Fibroblast of skin of back (primary cell): ENCODE measurements at regions not wholly inside any gene's neighbourhood (a gene's known extent, or its start where the extent isn't known, plus 50 kb on each side); places are given as distances from the start of the nearest gene placed in this dataset.
"Not testable (repeated sequence)": the region's sequence is repeated elsewhere in the genome, so short reads cannot be mapped to it uniquely, and the experiment has no call there.

Source experiments
- DNase-seq: peaks from one replicate; pipeline ENCODE4 v3.0.0-alpha.2; 2013

GRCh38 chr10:55742487-55742886 is 618.6 kb downstream of the ZWINT start:
- DNase-seq, result no peak

DNA sequence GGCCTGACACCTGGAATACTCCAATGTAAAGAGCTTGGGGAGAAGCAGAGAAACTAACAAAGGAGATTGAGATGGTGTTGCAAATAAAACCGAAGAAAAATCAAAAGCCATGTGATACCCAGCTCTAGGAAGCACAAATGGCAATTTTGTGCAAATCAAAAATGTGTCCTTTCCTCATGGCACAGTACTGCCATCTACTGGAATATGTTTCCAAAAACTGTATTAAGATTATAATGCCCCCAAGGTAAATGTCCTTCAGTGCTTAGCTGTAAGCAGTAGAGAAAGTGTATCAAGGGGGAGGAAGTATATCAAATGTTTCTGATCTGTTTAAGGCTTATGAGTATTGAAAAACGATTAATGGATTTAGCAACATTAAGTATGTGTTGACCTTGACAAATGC is 620.3 kb downstream of the ZWINT start:
- DNase-seq, result peak; percentile 6

GRCh38 chr10:55740110-55740509 is 620.9 kb downstream of the ZWINT start:
- no peak for DNase-seq

DNA sequence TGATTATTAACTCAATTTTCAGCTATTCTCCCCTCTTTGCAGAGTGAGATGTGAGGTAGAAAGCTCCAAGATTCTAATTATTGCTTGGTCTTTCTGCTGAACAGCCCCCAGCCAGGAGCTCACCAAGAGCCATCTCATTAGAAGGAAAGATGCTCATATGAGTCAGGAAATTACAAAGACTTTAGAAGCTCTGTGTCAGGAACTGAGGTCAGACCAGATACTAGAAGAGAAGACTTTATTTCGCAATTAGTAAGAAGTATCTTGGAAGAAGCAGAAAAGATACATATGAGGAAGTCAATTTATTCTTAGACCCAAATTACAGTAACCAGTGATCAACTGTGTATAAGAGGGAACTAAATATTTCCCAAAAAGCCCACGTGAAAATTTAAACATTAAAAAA is 626.9 kb downstream of the ZWINT start:
- DNase-seq, result no peak

DNA sequence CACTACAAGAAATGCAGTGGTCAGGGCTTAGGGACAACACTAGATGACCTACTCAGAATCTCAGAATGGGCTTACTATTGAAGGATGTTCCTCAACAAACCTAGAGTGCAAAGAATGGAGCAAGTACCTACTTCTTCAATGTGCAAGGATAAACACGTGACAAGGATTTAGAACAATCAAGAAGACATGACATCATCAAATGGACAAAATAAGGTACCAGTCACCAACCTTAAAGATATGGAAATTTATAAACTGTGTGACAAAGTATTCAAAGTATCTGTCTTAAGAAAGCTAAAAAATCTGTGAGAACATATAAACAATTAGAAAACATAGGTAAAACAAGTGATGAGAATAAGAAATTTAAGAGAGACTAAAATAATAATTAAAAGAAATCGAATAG is 656.1 kb downstream of the ZWINT start:
- no peak for DNase-seq

DNA sequence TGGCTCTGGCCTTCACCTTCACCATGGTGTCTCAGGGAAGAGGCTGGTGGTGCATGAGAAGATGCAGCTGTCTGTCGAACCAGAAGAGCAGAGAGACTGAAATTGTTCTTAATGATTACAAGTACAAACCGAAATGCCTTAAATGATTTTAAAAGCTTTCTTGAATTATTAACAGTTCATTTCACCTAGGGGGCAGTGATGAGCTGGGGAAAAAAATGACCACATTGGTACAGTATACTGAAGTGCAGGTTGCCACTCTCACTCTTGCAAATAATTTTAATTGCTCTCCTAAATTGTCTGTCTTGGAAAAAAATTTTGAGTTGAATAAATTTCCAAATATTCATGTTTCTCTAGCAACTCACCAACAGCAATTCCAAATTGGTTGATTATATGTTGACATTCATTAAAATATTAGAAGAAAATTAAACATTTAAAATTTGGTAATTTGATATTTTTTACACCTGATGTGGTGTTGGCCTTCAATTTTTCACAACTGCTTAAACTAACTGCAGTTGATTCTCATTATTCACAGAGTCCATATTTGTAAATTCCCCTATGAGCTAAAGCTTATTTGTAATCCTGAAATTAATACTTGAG is 692.6 kb downstream of the ZWINT start:
- DNase-seq, result no peak

GRCh38 chr10:55653531-55653930 is 707.5 kb downstream of the ZWINT start:
- DNase-seq, result no peak

DNA sequence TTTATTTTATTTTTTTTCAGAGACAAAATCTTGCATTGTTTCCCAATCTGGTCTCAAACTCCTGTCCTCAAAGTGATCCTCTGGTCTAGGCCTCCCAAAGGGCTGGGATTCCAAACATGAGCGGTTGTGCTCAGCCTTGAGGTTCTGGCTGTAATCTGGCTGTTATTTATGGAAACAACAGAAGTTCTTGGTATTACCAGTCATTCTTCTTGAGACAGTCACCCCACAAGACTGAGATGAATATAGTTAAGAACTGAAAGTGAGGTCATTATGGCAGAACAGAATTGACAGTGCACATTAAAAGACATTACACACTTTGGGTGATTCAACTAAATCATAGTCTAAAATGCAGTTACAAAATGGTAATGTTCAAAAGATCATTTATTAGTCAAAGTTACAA is 719.5 kb downstream of the ZWINT start:
- no peak for DNase-seq

DNA sequence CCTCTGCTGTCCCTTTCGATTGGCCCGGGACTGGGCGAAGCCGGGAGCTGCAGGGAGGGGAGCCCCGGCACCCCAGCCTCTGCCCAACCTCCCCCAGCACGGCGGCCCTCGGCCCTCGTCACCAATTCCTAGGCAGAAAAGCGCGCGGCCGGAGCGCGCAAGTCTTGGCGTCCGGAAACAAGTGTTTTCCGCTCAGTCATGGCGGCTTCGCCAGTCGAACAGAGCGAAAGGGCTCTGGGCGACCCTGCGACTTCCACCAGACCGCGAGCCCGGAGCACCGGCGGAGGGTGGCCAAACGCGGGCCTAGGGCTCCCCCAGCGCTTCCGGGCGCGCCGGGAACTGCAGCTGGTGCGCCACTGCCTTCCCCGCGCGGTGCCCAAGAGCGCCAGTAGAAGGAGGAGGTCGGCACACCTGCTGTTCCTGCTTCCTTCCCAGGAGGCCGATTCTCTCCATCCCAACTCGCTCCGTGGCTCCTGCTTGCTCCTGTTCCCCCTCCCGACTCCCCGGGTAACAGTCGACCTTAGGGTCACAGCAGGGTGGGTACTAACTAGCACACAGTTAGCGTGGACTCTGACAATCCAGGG is 729.9 kb downstream of the ZWINT start:
- peak; percentile 52 for DNase-seq

GRCh38 chr10:55630491-55631056 is 730.5 kb downstream of the ZWINT start:
- no peak for DNase-seq

DNA sequence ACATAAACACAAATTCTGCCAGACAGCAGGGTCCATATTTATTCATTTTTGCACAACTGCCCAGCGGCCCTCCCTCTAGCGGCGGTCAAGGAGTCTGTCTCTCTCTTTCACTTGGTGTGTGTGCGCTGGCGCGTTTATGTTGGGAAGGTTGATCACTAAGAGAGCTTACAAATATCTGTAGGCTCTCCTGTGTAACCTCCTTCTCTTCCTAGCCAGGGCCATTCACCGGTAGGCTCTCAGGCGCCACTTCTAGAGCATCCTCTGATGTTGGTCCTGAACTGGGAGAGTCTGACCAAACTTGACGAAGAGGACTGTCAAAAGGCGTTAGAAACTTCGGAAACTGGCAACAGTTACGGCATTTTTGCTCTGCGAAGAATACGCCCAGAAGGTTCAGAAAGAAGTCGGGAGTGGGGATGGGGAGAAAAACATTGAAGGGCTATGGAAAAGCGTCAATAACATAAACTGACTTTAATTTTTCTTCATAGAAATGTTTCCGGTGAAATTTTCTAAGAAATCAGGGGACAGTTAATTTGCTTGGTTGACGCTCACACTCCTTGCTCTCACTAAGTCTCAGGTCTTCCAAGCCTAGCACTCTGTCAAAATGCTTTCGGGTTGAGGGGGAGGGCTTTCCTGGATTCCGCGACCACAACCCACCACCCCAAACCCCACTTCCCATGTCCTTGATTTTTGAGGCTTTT is 731.1 kb downstream of the ZWINT start:
- peak; percentile 43 for DNase-seq

GRCh38 chr10:55628260-55628701 is 732.8 kb downstream of the ZWINT start:
- DNase-seq, result no peak

GRCh38 chr10:55627501-55628051 is 733.5 kb downstream of the ZWINT start:
- no peak for DNase-seq

GRCh38 chr10:55601690-55602478 is 759.2 kb downstream of the ZWINT start:
- DNase-seq, result not testable (repeated sequence)

DNA sequence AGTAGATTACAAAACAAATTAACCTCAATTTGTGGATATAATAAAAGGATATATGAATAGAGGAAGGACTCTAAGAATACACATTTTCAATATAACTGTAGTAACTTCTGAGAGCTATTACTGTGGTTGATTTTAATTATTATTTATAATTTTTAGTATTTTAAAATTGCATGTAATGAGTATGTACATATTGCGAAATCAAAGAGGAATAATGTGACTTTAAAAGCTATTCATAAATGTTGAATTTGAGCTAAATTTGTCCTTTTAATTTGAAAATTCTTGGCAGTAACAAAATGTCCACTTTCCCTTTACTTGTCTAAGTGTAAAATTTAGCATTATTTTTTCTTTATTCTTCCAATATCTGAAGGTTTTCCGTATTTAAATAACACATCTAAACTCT is 750.6 kb upstream of the PCDH15 start:
- no peak for DNase-seq

DNA sequence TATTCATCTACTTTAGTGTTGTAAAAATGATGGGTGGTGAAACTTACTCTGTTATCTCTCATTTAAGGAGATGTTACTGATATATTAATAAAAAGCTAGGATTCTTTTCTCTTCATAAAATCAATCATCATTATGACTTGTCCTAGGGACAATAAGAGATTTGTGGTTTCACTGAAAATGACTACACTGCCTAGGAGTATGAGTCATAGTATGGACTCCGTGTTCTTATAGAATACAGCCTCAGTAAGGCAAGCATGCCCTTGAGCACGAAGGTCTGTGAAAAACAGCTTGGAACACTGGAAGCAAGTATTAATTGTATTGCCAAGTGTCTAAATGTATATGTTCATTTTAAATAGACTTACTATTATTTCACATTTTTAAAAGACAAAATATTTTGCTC is 749.2 kb upstream of the PCDH15 start:
- DNase-seq, result peak; percentile 52

- DNase-seq, result not testable (repeated sequence)
Observed at GRCh38 chr10:55537497-55537896, 736.5 kb upstream of the PCDH15 start.

GRCh38 chr10:55519264-55519663 is 718.2 kb upstream of the PCDH15 start:
- no peak for DNase-seq

- not testable (repeated sequence) for DNase-seq
Observed at GRCh38 chr10:55518416-55518815, 717.4 kb upstream of the PCDH15 start.

DNA sequence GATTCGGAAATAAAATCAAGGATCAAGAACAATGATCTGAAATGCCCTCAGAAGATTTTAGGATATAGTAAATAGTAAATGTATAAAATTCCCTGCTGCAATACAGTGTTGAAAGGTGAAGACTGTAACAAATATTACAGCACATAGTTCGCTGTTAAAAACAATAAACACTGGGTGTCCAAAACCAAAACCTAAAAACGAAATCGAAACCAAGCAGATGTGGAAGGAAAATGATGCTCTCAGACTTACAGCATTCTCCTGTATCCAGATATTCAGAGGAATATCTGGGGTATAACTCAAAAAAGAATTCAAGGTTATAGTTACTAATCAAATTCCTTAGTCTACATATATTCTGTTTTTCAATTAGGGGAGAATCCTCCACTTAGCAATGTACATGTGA is 708.1 kb upstream of the PCDH15 start:
- no peak for DNase-seq

DNA sequence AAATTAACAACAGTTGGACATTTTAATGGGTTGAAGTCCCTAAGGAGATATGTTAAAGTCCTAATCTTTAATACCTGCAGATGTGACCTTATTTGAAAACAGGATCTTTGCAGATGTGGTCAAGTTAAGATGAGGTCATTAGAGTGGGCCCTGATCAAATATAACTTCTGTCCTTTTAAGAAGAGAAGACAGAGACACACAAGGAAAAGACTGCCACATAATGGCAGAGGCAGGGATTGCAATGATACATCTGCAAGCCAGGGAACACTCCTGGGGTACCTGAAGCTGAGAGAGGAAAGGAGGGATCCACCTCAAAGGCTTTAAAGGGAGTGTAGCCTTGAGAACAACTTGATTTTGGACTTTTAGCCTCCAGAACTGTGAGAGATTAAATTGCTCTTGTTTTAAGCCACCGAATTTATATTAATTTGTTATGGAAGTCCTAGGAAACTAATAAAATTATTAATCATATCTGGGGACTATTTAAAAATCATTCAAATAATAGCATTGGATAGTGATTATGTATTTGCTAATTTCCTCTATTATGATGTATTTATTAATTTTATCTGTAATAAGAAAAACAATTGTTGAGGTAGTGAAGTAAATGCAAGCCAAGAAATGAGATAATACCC is 700.0 kb upstream of the PCDH15 start:
- peak; percentile 46 for DNase-seq

DNA sequence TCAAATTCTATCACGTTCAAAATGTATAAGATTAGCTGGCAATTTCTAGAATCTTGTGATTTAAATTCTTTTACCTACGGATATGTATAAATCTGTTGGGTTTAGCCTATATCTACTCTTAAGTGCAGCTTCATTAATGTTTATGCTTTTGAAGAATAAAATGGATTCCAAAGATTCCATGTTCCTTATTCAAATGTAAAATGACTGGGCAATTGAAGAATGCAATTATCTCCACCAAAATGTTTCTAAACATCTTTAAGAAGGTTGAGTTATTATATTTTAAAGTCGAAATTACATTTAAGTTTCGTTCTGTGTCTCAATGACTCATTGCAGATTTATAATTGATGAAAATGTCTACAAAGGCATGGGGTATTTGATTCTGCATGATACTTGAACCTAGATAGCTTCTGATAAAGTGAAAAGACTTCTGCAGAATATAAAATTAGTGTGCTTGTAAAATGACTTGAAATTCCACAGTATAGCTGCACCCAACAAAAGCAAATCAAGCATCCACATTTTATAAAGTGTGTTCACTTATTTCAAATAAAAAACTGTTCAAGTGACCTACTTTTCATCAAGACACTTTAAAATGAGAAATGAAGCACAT is 697.0 kb upstream of the PCDH15 start:
- DNase-seq, result no peak
